ENCODE measurements at regions not wholly inside any gene's neighbourhood (a gene's known extent, or its start where the extent isn't known, plus 50 kb on each side); places are given as distances from the start of the nearest gene placed in this dataset.

DNA sequence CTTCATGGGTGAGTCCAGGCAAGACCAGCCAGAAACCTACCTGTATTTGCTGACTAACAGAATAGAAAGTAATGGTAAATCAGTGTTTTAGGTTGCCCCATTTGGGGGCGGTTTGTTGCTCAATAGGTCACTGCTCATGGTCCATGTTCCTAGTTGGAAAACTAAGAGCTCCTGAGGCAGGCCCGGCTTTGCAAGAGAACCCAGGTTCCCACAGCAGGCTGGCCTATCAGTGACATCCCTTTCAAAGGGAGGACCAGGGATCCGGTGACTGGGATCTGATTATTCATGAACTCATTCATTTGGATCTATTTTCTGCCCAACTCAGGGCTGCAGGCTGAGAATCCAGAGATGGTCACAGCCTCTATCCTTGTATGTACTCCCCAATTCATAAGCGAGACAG lies 163.9 kb downstream of the WNT7A start:
- DNase-seq (ENCODE audit: low spot score), result no peak
- in situ Hi-C loops (cut with HindIII; ENCODE audit: low sequenced_read_pairs), result no loop called here

DNA sequence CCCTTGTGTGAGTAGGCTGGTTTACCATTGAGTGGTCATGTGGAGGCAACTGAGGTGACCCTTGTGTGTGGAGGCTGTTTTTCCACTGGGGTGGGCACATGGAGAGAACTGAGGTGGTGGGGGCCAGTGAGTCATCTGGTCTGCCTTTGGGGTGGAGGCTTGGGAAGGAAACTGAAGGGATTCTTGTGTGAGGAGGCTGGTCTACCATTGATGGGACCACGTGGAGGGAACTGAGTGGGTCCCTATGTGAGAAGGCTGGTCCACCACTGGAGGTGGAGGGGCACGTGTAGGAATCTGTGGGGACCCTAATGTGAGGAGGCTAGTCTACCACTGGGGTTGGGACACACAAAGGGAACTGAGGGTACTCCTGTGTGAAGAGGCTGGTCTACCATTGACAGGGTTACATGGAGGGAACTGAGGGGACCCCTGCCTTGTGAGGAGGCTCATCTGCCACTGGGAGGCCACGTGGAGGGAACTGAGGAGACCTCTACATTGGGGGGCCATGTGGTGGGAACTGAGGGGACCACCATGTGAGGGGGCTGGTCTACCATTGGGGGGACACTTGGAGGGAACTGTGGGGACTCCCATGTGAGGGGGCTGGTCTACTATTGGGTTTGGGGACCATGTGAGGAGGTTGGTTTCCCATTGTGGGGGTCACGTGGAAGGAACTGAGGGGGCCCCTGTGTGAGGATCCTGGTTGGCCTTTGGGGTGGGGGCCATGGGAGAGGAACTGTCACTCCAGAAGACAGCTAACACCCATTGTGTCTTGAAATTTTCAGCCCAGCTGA lies 164.5 kb downstream of the WNT7A start:
- no peak for DNase-seq (ENCODE audit: low spot score)
- in situ Hi-C loops (cut with HindIII; ENCODE audit: low sequenced_read_pairs), result no loop called here

DNA sequence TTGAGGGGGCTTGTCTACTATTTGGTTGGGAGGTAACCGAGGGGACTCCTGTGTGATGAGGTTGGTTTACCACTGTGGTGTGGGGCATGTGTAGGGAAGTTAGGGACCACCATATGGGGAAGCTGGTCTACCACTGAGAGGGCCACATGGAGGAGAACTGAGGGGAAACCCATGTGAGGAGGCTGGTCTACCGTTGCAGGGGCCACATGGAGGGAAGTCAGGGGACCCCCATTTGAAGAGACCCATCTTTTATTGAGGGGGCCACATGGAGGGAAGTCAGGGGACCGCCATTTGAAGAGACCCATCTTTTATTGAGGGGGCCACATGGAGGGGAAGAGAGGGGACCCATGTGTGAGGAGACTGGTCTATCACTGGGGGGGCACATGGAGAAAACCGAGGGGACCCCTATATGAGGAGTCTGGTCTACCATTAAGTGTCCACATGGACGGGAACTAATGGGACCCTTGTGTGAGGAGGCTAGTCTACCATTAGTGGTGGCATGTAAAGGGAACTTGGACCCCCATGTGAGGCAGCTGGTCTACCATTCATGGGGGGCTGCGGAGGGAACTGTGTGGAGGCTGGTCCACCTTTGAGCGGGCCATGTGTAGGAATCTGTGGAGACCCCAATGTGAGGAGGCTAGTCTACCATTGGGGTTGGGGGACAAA lies 165.5 kb downstream of the FBLN2 start:
- no peak for DNase-seq (ENCODE audit: low spot score)
- in situ Hi-C loops (cut with HindIII; ENCODE audit: low sequenced_read_pairs), result no loop called here

DNA sequence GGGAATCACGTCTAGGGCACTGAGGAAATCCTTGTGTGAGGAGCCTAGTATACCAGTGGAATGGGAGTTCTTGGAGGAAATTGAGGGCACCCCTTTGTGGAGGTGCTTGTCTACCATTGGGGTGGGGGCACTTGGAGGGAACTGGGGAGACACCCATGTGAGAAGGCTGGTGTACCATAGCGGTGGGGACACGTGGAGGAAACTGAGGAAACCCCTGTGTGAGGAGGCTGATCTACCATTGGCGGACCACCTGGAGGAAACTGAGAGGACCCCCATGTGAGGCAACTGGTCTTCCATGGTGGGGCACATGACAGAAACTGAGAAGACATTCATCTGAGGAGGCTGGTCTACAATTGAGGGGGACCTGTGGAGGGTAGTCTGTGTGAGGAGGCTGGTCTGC lies 164.5 kb downstream of the FBLN2 start:
- DNase-seq (ENCODE audit: low spot score), result no peak
- in situ Hi-C loops (cut with HindIII; ENCODE audit: low sequenced_read_pairs), result no loop called here

DNA sequence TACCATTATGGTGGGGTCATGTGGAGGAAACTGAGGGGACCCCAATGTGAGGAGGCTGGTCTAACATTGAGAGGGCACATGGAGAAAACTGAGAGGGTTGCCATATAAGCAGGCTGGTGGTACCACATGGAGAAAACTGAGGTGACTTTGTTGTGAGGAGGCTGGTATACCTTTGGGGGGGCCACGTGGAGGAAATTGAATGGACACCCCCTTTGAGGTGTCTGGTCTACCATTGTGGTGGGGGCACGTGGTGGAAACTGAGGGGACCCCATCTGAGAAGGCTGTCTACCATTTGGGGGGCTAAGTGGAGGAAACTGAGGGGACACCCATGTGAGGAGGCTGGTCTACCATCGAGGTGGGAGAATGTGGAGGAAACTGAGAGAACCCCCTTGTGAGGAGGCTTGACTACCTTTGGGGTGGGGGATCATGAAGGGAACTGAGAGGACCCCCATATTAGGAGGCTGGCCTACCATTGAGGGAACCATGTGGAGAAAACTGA lies 163.8 kb downstream of the FBLN2 start:
- in situ Hi-C loops (cut with HindIII; ENCODE audit: low sequenced_read_pairs), result no loop called here
- DNase-seq (ENCODE audit: low spot score), result no peak

DNA sequence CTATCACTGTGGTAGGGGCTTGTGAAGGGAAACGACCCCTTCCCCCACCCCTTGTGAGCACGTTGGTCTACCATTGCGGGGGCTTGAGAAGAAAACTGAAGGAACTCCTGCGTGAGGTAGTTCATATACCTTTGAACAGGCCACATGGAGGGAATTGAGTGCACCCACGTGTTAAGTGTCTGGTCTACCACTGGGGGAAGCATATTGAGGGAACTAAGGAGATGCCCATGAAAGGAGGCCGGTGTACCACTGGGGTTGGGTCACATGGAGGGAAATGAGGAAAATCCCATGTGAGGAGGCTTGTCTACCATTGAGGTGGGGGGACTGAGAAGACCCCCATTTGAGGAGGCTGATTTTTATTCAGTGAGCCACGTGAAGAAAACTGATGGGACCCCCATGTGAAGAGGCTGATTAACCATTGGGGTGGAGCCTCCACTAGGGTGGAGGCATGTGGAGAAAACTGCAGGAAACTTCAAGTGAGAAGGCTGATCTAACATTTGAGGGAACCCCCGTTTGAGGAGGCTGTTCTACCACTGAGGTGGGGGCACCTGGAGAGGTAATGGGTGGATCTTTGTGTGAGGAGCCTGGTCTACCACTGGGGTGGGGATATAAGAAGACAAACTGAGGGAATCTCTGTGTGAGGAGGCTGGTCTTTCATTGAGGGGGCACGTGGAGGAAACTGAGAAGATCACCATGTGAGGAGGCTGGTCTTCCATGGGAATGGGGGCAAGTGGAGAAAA lies 163.2 kb downstream of the FBLN2 start:
- in situ Hi-C loops (cut with HindIII; ENCODE audit: low sequenced_read_pairs), result no loop called here
- DNase-seq (ENCODE audit: low spot score), result no peak

DNA sequence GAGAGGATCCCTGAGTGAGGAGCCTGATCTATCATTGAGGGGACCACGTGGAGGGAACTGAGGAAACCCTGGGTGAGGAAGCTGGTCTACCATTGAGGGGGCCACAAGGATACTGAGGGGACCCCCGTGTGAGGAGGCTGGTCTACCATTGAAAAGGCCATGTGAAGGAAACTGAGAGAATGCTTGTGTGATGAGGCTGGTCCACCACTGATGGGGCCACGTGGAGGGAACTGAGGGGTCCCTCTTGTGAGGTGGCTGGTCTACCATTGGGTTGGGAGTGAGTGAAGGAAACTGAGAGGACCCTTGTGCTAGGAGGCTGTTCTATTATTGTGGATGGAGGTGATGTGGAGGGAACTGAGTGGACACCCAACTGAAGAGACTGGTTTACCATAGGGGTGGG lies 161.3 kb downstream of the FBLN2 start:
- DNase-seq (ENCODE audit: low spot score), result no peak
- in situ Hi-C loops (cut with HindIII; ENCODE audit: low sequenced_read_pairs), result no loop called here

DNA sequence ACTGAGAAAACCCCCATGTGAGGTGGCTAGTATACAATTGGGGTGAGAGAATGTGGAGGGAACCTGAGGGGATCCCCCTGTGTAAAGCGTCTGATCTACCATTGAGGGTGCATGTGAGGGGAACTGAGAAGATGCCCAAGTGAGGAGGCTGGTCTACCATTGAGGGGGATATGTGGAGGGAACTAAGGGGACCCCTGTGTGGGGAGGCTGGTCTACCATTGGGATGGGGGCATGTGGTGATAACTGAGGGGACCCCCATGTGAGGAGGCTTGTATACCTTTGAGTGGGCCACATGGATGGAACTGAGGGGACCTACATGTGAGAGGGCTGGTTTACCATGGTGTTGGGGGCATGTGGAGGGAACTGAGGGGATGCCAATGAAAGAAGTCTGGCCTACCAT lies 160.8 kb downstream of the FBLN2 start:
- no peak for DNase-seq (ENCODE audit: low spot score)
- in situ Hi-C loops (cut with HindIII; ENCODE audit: low sequenced_read_pairs), result no loop called here

DNA sequence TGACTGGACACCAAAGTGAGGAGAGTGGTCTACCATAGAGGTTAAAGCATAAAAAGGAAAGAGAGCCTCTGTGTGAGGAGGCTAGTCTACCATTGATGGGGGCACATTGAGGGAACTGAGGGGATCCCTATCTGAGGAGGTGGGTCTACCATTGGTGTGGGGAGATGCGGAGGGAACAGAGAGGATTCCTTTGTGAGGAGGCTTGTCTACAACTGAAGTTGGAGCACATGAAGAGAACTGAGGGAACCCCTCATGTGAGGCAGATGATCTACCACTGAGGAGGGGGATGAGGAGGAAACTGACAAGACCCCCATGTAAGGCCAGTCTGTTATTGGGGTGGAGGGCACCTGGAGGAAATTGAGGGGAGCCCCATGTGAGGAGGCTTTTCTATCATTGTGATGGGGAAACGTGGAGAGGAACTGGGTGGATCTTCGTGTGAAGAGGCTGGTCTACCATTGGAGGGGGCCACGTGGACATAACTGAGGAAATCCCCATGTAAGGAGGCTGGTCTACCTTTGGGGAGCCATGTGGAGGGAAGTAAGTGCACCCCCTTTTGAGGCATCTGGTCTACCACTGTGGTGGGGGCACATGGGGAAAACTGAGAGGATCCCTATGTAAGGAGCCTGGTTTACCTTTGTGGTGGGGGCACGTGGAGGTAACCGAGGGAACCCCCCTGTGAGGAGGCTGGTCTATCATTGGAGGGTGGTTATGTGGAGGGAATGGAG lies 160.1 kb downstream of the FBLN2 start:
- in situ Hi-C loops (cut with HindIII; ENCODE audit: low sequenced_read_pairs), result no loop called here
- no peak for DNase-seq (ENCODE audit: low spot score)

DNA sequence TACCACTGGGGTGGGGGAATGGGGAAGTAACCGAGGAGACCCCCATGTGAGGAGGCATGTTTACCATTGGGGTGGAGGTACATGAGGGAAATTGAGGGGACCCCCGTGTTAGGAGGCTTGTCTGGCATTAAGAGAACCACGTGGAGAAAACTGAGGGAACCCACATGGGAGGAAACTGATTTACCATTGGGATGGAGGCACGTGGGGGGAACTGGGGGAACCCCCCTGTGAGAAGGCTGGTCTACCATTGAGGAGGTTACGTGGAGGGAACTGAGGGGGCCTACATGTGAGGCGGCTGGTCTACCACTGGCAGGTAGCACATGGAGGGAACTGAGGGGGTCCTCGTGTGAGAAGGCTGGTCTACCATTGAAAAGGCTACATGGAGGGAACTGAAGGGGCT lies 159.4 kb downstream of the FBLN2 start:
- in situ Hi-C loops (cut with HindIII; ENCODE audit: low sequenced_read_pairs), result no loop called here
- DNase-seq (ENCODE audit: low spot score), result no peak

DNA sequence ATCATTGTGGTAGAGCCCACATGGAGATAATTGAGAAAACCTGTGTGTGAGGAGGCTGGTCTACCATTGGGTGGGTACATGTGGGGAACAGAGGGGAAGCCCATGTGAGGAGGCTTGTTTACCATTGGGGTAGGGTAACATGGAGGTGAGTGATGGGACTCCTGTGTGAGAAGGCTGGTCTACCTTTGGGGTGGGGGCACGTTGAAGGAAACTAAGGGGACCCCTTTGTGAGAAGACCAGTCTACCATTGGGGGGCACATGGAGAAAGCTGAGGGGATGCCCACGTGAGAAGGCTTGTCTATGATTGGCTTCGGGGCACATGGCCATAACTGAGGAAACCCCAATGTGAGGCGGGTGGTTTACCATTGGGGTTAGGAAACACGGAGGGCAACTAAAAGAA lies 158.5 kb downstream of the FBLN2 start:
- in situ Hi-C loops (cut with HindIII; ENCODE audit: low sequenced_read_pairs), result no loop called here
- DNase-seq (ENCODE audit: low spot score), result no peak

DNA sequence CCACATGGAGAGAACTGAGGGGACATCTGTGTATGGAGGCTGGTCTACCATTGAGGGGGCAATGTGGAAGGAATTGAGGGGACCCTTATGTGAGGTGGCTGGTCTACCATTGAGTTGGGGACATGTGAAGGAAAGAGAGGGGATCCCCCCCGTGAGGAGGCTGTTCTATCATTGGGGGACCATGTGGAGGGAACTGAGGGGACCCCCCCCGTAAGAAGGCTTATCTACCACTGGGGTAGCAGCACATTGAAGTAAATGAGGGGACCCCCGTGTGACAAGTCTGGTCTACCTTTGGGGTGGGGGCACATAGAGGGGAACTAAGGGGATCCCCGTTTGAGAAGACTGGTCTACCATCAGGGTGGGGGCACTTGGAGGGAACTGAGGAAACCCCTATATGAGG lies 158.0 kb downstream of the FBLN2 start:
- in situ Hi-C loops (cut with HindIII; ENCODE audit: low sequenced_read_pairs), result no loop called here
- no peak for DNase-seq (ENCODE audit: low spot score)

DNA sequence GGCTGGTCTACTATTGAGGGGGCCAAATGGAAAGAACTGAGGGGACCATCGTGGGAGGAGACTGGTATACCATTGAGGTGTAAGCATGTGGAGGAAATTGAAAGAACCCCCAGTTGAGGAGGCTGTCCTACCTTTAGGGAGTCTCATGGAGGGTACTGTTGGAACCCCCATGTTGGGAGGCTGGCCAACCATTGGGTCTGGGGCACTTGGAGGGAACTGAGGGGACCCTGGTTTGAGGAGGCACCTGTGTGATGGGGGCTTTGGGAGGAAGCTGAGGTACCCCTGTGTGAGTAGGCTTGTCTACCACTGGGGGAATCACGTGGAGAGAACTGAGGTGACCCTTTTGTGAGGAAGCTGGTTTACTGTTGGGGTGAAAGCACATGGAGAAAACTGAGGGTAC lies 157.5 kb downstream of the FBLN2 start:
- DNase-seq (ENCODE audit: low spot score), result no peak
- in situ Hi-C loops (cut with HindIII; ENCODE audit: low sequenced_read_pairs), result no loop called here

DNA sequence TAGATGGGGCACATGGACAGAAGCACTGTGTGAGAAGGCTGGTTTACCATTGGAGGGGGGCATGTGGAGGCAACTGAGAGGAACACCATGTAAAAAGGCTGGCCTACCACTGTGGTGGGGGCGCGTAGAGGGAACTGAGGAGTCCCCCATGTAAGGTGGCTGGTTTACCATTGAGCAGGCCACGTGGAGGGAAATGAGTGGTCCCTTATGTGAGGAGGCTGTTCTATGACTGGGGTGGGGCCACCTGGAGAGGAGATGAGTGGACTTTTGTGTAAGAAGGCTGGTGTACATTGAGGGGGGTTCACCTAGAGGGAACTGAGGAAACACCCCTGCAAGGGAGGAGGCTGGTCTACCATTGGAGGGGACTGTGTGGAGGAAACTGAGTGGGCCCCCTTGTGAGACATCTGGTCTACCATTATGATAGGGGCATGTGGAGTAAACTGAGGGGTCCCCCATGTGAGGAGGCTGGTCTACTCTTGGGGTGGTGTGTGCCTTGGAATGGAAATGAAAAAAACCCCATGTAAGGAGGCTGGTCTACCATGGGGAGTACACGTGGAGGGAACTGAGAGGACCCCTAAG lies 156.9 kb downstream of the FBLN2 start:
- in situ Hi-C loops (cut with HindIII; ENCODE audit: low sequenced_read_pairs), result no loop called here
- DNase-seq (ENCODE audit: low spot score), result no peak

DNA sequence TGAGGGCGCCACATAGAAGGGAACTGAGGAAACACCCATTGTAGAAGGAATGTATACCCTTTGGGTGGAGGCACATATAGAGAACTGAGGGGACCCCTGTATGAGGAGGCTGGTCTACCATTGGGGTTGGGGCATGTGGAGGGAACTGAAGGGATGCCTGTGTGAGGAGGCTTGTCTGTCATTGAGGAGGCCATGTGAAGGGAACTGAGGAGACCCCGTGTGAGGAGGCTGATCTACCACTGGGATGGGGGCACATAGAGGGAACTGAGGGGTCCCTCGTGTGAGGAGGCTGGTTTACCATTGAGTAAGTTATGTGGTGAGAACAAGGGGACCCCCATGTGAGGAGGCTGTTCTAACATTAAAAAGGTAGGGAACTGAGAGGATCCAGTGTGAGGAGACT lies 156.1 kb downstream of the FBLN2 start:
- in situ Hi-C loops (cut with HindIII; ENCODE audit: low sequenced_read_pairs), result no loop called here
- DNase-seq (ENCODE audit: low spot score), result no peak

DNA sequence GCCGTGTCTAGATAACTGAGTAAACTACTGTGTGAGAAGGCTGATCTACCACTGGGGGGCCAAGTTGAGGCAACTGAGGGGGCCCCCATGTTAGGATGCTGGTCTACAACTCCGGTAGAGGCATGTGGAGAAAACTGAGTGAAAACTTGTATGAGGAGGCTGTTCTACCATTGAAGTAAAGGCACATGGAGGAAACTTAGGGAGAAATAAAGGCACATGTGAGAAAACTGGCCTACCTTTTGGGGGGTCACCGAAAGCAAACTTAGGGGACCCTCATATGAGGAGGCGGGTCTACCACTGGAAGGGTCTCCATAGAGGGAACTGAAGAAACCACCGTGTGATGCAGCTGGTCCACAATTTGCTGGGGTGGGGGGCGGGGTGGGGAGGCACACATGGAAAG lies 155.2 kb downstream of the FBLN2 start:
- in situ Hi-C loops (cut with HindIII; ENCODE audit: low sequenced_read_pairs), result no loop called here
- no peak for DNase-seq (ENCODE audit: low spot score)

DNA sequence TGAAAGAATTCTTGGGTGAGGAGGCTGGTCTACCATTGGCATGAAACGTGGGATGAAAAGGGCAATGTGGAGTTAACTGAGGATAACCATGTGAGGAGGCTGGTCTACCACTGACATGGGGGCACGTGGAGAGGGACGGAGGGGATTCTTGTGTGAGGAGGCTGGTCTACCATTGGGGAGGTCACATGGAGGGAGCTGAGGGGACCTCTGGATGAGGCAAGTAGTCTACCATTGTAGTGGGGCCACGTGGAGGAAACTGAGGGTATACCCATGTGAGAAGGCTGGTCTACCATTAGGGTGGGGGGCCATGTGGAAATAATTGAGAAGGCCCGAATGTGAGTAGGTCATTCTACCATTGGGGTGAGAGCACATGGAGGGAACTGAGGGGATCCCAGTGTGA lies 154.1 kb downstream of the FBLN2 start:
- in situ Hi-C loops (cut with HindIII; ENCODE audit: low sequenced_read_pairs), result no loop called here
- DNase-seq (ENCODE audit: low spot score), result no peak

DNA sequence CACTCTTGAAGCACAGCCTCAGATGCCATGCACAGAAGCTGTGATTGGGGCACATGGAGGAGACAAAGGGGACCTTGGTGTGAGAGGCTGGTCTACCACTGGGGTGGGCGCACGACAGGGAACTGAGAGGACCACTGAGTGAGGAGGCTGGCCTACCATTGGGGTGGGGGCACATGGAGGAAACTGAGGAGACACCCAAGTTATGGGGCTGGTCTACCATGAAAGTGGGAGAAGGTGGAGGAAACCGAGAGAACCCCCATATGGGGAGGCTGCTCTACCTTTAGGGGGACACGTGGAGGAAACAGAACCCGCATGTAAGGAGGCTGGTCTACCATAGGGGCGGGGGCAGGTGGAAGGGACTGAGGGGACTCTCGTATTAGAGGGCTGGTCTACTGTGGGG lies 153.4 kb downstream of the FBLN2 start:
- DNase-seq (ENCODE audit: low spot score), result no peak
- in situ Hi-C loops (cut with HindIII; ENCODE audit: low sequenced_read_pairs), result no loop called here

DNA sequence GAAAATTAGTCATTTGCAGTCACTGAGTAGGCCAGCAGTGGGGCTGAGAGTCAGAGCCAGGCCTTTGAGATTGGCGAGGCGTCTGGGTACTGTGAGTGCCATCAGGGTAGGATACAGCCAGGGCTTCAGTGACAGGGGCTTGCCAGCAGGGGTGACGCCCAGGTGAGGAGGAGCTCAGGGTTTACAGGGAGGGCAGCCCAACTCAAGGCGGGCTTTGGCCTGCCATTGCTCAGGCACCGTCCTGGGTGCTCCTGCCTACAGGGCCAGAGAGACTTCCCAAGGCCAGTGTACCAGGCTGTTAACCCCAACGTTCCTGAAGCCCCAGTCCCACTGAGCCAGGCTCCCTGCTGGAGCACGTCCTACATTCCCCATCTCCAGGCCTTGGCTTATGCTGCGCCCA lies 152.0 kb downstream of the FBLN2 start:
- in situ Hi-C loops (cut with HindIII; ENCODE audit: low sequenced_read_pairs), result no loop called here
- no peak for DNase-seq (ENCODE audit: low spot score)

Data from G401 (cell line).